Endothelial cell of umbilical vein (primary cell): ENCODE measurements at regions not wholly inside any gene's neighbourhood (a gene's known extent, or its start where the extent isn't known, plus 50 kb on each side); places are given as distances from the start of the nearest gene placed in this dataset.
A peak's percentile ranks its signal among the peaks of the same experiment; 100 is the strongest.

ENCODE experiments used
- BruUV-seq: library from RNA; stranded (reverse); fragments of 400-500 nt; replicated peaks from 2 replicates; lab custom pipeline; 2021; lab: Mats Ljungman, UMichigan
- CTCF ChIA-PET: fragments of 300-600, 350-600 bp; sonication (Branson Sonifier 250); formaldehyde crosslinking; loops from one replicate; lab custom pipeline; 2021; ENCODE audit warnings: antibody characterized with exemption, inconsistent platforms; lab: Charles Lee
- POLR2A ChIA-PET: fragments of 300-600, 350-600 bp; sonication (Branson Sonifier 250); formaldehyde crosslinking; loops from one replicate; lab custom pipeline; 2021; ENCODE audit warnings: antibody characterized with exemption, inconsistent platforms; lab: Charles Lee
- DNase-seq: peaks from one replicate; pipeline ENCODE4 v3.0.0-alpha.2; 2011; ENCODE audit warnings: low read depth, low spot score
- FAIRE-seq: peaks from 2 replicates; lab custom pipeline; 2011; peaks lifted over from hg19 to GRCh38; lab: Jason Lieb, UNC
- H2AFZ ChIP-seq: 2 replicates; pipeline ENCODE4 v1.6.0; 2012; ENCODE audit warnings: low read depth, low read length, control low read depth, inconsistent platforms
- H3K27ac ChIP-seq: 2 replicates; pipeline ENCODE4 v1.5.1; 2011; ENCODE audit warnings: low read depth, mild to moderate bottlenecking, control low read depth, low read length, moderate library complexity; ENCODE audit not compliant: insufficient read depth
- H3K27me3 ChIP-seq, 2 experiments: 2 replicates each; pipeline versions ENCODE4 v1.6.0 to v1.6.1; 2011; ENCODE audit warnings: low read length in 2 of 2, mixed read lengths in 1 of 2; ENCODE audit not compliant: control insufficient read depth in 2 of 2, insufficient read depth in 2 of 2
- H3K36me3 ChIP-seq, 2 experiments: 2 replicates in 1 of 2; 3 replicates in 1 of 2; pipeline ENCODE4 v1.5.1; 2011; ENCODE audit warnings: low read length in 2 of 2, mild to moderate bottlenecking in 1 of 2, moderate library complexity in 1 of 2; ENCODE audit not compliant: control insufficient read depth in 2 of 2, insufficient read depth in 2 of 2; ENCODE audit errors: extremely low read depth in 1 of 2
- H3K4me1 ChIP-seq: 3 replicates; pipeline ENCODE4 v1.5.1; 2011; ENCODE audit warnings: mild to moderate bottlenecking, low read length; ENCODE audit not compliant: control insufficient read depth, insufficient read depth; ENCODE audit errors: extremely low read depth
- H3K4me2 ChIP-seq: 2 replicates; pipeline ENCODE4 v1.6.1; 2011; ENCODE audit warnings: low read length, control low read depth, mixed read lengths; ENCODE audit not compliant: insufficient read depth
- H3K4me3 ChIP-seq, 3 experiments: fragments of 200-600 bp in 1 of 3; sonication (generic), shearing (Covaris generic) in 1 of 3; replicated peaks in 1 of 3; 2 replicates each; pipeline ENCODE4 v1.5.1; 2011 to 2016; ENCODE audit warnings: control low read depth in 3 of 3, low read length in 3 of 3, mild to moderate bottlenecking in 2 of 3, inconsistent platforms in 1 of 3, low read depth in 1 of 3, moderate library complexity in 1 of 3; ENCODE audit not compliant: insufficient read depth in 1 of 3
- H3K79me2 ChIP-seq: 2 replicates; pipeline ENCODE4 v1.6.0; 2012; ENCODE audit warnings: low read length, inconsistent platforms; ENCODE audit not compliant: control insufficient read depth, insufficient read depth
- H3K9ac ChIP-seq: replicated peaks from 2 replicates; pipeline ENCODE3; 2011; ENCODE audit warnings: low read length, control low read depth; ENCODE audit not compliant: insufficient read depth; ENCODE audit errors: extremely low read depth
- H3K9me1 ChIP-seq: replicated peaks from 3 replicates; pipeline ENCODE4 v1.6.0; 2011; ENCODE audit warnings: mild to moderate bottlenecking, low read length; ENCODE audit not compliant: control insufficient read depth, insufficient read depth; ENCODE audit errors: extremely low read depth
- H3K9me3 ChIP-seq: replicated peaks from 2 replicates; pipeline ENCODE4 v1.5.1; 2012; ENCODE audit warnings: low read length, inconsistent platforms; ENCODE audit not compliant: control insufficient read depth, insufficient read depth
- H4K20me1 ChIP-seq: replicated peaks from 2 replicates; pipeline ENCODE3; 2011; ENCODE audit warnings: mild to moderate bottlenecking, low read length; ENCODE audit not compliant: control insufficient read depth, insufficient read depth; ENCODE audit errors: extremely low read depth
- FOS ChIP-seq: IDR thresholded peaks from 2 replicates; pipeline ENCODE4 v1.6.1; 2011; ENCODE audit warnings: mild to moderate bottlenecking, low read length, moderate library complexity, borderline replicate concordance; ENCODE audit not compliant: insufficient read depth
- GATA2 ChIP-seq: IDR thresholded peaks from 2 replicates; pipeline ENCODE4 v1.7.0; 2011; ENCODE audit warnings: low read depth, mild to moderate bottlenecking, moderate library complexity, mixed read lengths, low read length; ENCODE audit not compliant: insufficient read length, insufficient read depth
- JUN ChIP-seq: IDR thresholded peaks from 2 replicates; pipeline ENCODE4 v1.6.1; 2011; ENCODE audit warnings: borderline replicate concordance, low read depth; ENCODE audit not compliant: insufficient read length, insufficient read depth
- MYC ChIP-seq: IDR thresholded peaks from one replicate; pipeline ENCODE4 v1.6.1; 2011; ENCODE audit warnings: mild to moderate bottlenecking, low read depth, low read length
- POLR2AphosphoS5 ChIP-seq: IDR thresholded peaks from 2 replicates; pipeline ENCODE4 v1.6.1; 2012; ENCODE audit warnings: low read depth, mild to moderate bottlenecking, control low read depth, low read length, moderate library complexity; ENCODE audit not compliant: insufficient read depth
- dilution Hi-C: fragments of 300-500 bp; cut with MboI; formaldehyde crosslinking; loops from one replicate; pipeline ENCODE4 v1.15.0; 2019; ENCODE audit warnings: low sequenced_read_pairs; ENCODE audit not compliant: extremely low pct_ligation_motif_present
- intact Hi-C: fragments of 100-400 bp; cut with micrococcal nuclease; formaldehyde crosslinking; loops from one replicate; pipeline ENCODE4 v1.10.0; 2022
- TF ChIP-seq, protein P1 (sequence below), 2 donors: IDR thresholded peaks; 1 replicate in 1 of 2; 2 replicates in 1 of 2; pipeline ENCODE4 v1.5.1; 2011; ENCODE audit warnings: low read length in 2 of 2, mild to moderate bottlenecking in 2 of 2, moderate library complexity in 2 of 2, control low read depth in 1 of 2, inconsistent platforms in 1 of 2, low read depth in 1 of 2; ENCODE audit not compliant: insufficient read depth in 1 of 2; ENCODE audit errors: extremely low read depth in 1 of 2
- TF ChIP-seq, protein P2 (sequence below): IDR thresholded peaks from 2 replicates; pipeline ENCODE4 v1.6.1; 2011; ENCODE audit not compliant: insufficient read depth, insufficient read length

DNA sequence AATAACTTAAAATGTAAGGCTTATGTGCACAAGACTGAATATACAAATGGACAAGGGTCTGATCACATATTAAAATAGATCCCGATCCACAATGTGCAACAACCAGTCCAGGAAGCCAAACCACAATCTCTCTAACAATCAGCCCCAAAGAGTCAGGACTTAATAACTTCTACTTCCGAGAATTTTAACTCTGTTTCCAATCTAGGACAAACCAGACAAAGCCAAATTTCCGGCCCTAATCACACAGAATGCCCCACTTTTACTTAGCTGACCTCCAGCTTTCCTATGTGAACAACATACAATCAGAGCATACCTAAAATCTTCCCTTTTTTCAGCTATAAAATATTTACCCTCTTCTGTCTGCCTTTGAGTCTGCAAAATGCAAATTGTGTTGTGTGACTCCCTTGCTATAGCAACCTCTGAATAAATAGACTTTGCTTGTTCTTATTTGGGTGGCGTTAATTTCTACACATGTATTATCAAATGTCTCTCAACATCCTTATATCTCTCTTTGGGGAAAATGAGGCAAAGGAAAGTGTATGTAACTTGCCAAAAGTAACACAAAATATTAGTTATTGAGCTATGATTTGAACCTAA is 381.9 kb upstream of the MC4R start:
- no peaks in the 10 kb centered on the region for H3K9me3 ChIP-seq
- no TSS peak for BruUV-seq
- H3K27me3 ChIP-seq = no peaks in the 10 kb centered on the region
- dilution Hi-C loops (no loop called here), intact Hi-C loops (loop anchor here (1.0 to 5.0 kb wide), 3 partner anchors 61 to 224 kb away; no protein-coding TSS in a partner anchor)
- peak overlapping the region in 1 of 3 experiments; percentile 23 for H3K4me3 ChIP-seq
- ChIA-PET CTCF (interaction anchor here (0.7 to 1.5 kb wide), 7 partner anchors 10 to 748 kb away, joined by 3 to 6 read pairs (median 3); no protein-coding TSS in a partner anchor), POLR2A (interaction anchor here (0.6 kb wide), 1 partner anchor 116 kb away, joined by 5 read pairs; no protein-coding TSS in a partner anchor)
- H2AFZ ChIP-seq = no peak overlapping the region
- H3K4me2 ChIP-seq = peak overlapping the region; percentile 67
- FAIRE-seq (peak; percentile 83), DNase-seq (peak; percentile 87)
- H3K4me1 ChIP-seq = peaks cover 23% of the 10 kb centered on the region
- H3K79me2 ChIP-seq = no peaks in the 10 kb centered on the region
- no peaks in the 10 kb centered on the region for H4K20me1 ChIP-seq
- H3K9me1 ChIP-seq = no peaks in the 10 kb centered on the region
- H3K27ac ChIP-seq = peak overlapping the region; percentile 55
- peak; percentile 70 for TF ChIP-seq POLR2AphosphoS5
- peak; percentile 95 for TF ChIP-seq GATA2
- TF ChIP-seq, protein P1, sequence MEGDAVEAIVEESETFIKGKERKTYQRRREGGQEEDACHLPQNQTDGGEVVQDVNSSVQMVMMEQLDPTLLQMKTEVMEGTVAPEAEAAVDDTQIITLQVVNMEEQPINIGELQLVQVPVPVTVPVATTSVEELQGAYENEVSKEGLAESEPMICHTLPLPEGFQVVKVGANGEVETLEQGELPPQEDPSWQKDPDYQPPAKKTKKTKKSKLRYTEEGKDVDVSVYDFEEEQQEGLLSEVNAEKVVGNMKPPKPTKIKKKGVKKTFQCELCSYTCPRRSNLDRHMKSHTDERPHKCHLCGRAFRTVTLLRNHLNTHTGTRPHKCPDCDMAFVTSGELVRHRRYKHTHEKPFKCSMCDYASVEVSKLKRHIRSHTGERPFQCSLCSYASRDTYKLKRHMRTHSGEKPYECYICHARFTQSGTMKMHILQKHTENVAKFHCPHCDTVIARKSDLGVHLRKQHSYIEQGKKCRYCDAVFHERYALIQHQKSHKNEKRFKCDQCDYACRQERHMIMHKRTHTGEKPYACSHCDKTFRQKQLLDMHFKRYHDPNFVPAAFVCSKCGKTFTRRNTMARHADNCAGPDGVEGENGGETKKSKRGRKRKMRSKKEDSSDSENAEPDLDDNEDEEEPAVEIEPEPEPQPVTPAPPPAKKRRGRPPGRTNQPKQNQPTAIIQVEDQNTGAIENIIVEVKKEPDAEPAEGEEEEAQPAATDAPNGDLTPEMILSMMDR (IDR thresholded peaks at IDR 0.05; ENCODE audit: extremely low read depth in 1 of 2, insufficient read depth in 1 of 2, low read depth in 1 of 2, low read length in 2 of 2) = no peak
- H3K36me3 ChIP-seq = no peaks in the 10 kb centered on the region
- H3K9ac ChIP-seq = peak overlapping the region; percentile 47

DNA sequence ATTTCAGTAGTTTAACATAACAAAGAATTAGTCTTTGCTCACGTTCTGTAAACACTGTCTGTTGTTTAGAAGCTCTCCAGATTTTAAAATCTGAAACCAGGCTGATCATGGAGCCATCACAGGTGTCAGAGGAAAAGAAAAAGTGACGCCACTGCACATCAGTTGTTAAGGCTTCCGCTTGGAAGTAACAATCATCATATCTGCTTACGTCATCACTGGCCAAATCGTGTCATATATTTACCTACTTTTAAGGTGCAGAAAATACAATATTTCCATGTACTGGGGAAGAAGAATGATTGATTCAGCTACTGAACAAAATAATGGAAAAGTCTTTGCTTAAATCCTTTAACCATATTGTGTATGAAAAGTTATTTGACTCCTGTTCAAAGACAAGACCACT is 382.6 kb upstream of the MC4R start:
- intact Hi-C loops (loop anchor here (2.0 kb wide), 1 partner anchor 224 kb away; no protein-coding TSS in a partner anchor), dilution Hi-C loops (no loop called here)
- no peak for DNase-seq
- Histone ChIP-seq H3K79me2 (no peaks in the 10 kb centered on the region), H4K20me1 (no peaks in the 10 kb centered on the region), H3K27me3 (no peaks in the 10 kb centered on the region), H3K36me3 (no peaks in the 10 kb centered on the region), H3K4me1 (peaks cover 23% of the 10 kb centered on the region), H3K9me3 (no peaks in the 10 kb centered on the region), H3K4me3 (no peak overlapping the region), H2AFZ (no peak overlapping the region), H3K9ac (peak overlapping the region; percentile 47), H3K9me1 (no peaks in the 10 kb centered on the region), H3K27ac (peak overlapping the region; percentile 55), H3K4me2 (peak overlapping the region; percentile 67)
- ChIA-PET POLR2A (interaction anchor here (0.6 kb wide), 1 partner anchor 115 kb away, joined by 5 read pairs; no protein-coding TSS in a partner anchor), CTCF (interaction anchor here (1.0 to 1.5 kb wide), 4 partner anchors 10 to 747 kb away, joined by 3 to 6 read pairs (median 4); no protein-coding TSS in a partner anchor)
- FAIRE-seq = no peak
- no TSS peak for BruUV-seq
- TF ChIP-seq JUN (no peak), FOS (no peak), MYC (no peak), POLR2AphosphoS5 (no peak), GATA2 (no peak)
- TF ChIP-seq, protein P2, sequence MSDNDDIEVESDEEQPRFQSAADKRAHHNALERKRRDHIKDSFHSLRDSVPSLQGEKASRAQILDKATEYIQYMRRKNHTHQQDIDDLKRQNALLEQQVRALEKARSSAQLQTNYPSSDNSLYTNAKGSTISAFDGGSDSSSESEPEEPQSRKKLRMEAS = no peak
